GM23338 (cell line): ENCODE measurements at regions not wholly inside any gene's neighbourhood (a gene's known extent, or its start where the extent isn't known, plus 50 kb on each side); places are given as distances from the start of the nearest gene placed in this dataset.

ENCODE experiments used
- ATAC-seq: fragments of 200-7000 bp; cut with Tn5 transposase; 3 replicates; pipeline ENCODE4 v1.9.1; 2020
- DNase-seq: peaks from one replicate; pipeline ENCODE4 v3.0.0-alpha.2; 2015; ENCODE audit warnings: low spot score
- H2AFZ ChIP-seq: fragments of 200-600 bp; sonication (generic); 2 replicates; pipeline ENCODE4 v1.8.0; 2016; ENCODE audit warnings: antibody characterized with exemption, mild to moderate bottlenecking, moderate library complexity
- H3F3A ChIP-seq: fragments of 200-600 bp; sonication (generic); replicated peaks from 2 replicates; pipeline ENCODE4 v1.8.0; 2017; ENCODE audit warnings: antibody characterized with exemption, mixed run types, low read depth
- H3K27ac ChIP-seq: fragments of 200-600 bp; sonication (generic); 2 replicates; pipeline ENCODE4 v1.6.1; 2016; ENCODE audit warnings: low read depth
- H3K27me3 ChIP-seq: fragments of 200-600 bp; sonication (generic); 2 replicates; pipeline ENCODE4 v1.8.0; 2016; ENCODE audit warnings: mild to moderate bottlenecking, mixed run types, moderate library complexity; ENCODE audit not compliant: insufficient read depth
- H3K36me3 ChIP-seq: fragments of 200-600 bp; sonication (generic); 2 replicates; pipeline ENCODE4 v1.8.0; 2016; ENCODE audit warnings: mild to moderate bottlenecking; ENCODE audit not compliant: insufficient read depth
- H3K4me1 ChIP-seq: fragments of 200-600 bp; sonication (generic); 2 replicates; pipeline ENCODE4 v1.8.0; 2016; ENCODE audit warnings: mild to moderate bottlenecking, moderate library complexity; ENCODE audit not compliant: insufficient read depth
- H3K4me2 ChIP-seq: fragments of 200-600 bp; sonication (generic); 2 replicates; pipeline ENCODE4 v1.7.1; 2017; ENCODE audit warnings: mixed run types
- H3K4me3 ChIP-seq: fragments of 200-600 bp; sonication (generic); 2 replicates; pipeline ENCODE4 v1.6.1; 2016; ENCODE audit warnings: mixed run types
- H3K79me2 ChIP-seq: fragments of 200-600 bp; sonication (generic); replicated peaks from 2 replicates; pipeline ENCODE4 v1.8.0; 2017; ENCODE audit warnings: mild to moderate bottlenecking; ENCODE audit not compliant: insufficient read depth
- H3K9me2 ChIP-seq: fragments of 200-600 bp; sonication (generic); 2 replicates; pipeline ENCODE4 v1.8.0; 2017; ENCODE audit not compliant: insufficient read depth
- H4K20me1 ChIP-seq: fragments of 200-600 bp; sonication (generic); replicated peaks from 2 replicates; pipeline ENCODE4 v1.8.0; 2017; ENCODE audit warnings: mild to moderate bottlenecking; ENCODE audit not compliant: insufficient read depth
- H3K27ac Mint-ChIP-seq: 2 replicates; pipeline ENCODE4 v1.8.0; 2020; ENCODE audit warnings: inconsistent platforms, mild to moderate bottlenecking, moderate library complexity, mixed read lengths
- H3K27me3 Mint-ChIP-seq: 3 replicates; pipeline ENCODE4 v1.8.0; 2022; ENCODE audit warnings: low read depth, mild to moderate bottlenecking, moderate library complexity, mixed read lengths, inconsistent platforms; ENCODE audit not compliant: insufficient read depth, poor library complexity
- H3K36me3 Mint-ChIP-seq: 3 replicates; pipeline ENCODE4 v1.8.0; 2021; ENCODE audit warnings: low read depth, mild to moderate bottlenecking, inconsistent platforms, moderate library complexity, mixed read lengths
- H3K4me1 Mint-ChIP-seq: 3 replicates; pipeline ENCODE4 v1.8.0; 2020; ENCODE audit warnings: mild to moderate bottlenecking, inconsistent platforms, mixed read lengths
- H3K4me3 Mint-ChIP-seq: 3 replicates; pipeline ENCODE4 v1.8.0; 2021; ENCODE audit warnings: moderate library complexity, mild to moderate bottlenecking, inconsistent platforms, mixed read lengths
- H3K9me3 Mint-ChIP-seq: 3 replicates; pipeline ENCODE4 v1.8.0; 2020; ENCODE audit warnings: moderate library complexity, mild to moderate bottlenecking, inconsistent platforms, mixed read lengths
- CREB1 ChIP-seq: fragments of 250-450 bp; sonication (Bioruptor Pico); IDR thresholded peaks from 2 replicates; pipeline ENCODE4 v1.5.0; 2020; ENCODE audit warnings: low read depth, mild to moderate bottlenecking, moderate library complexity
- ETS1 ChIP-seq: IDR thresholded peaks from 2 replicates; pipeline ENCODE4 v1.6.1; 2016; ENCODE audit warnings: antibody characterized with exemption
- EZH2 ChIP-seq: fragments of 200-600 bp; sonication (generic); IDR thresholded peaks from one replicate; pipeline ENCODE4 v1.8.0; 2017; ENCODE audit warnings: antibody characterized with exemption, mild to moderate bottlenecking, low read depth; ENCODE audit not compliant: unreplicated experiment
- JUNB ChIP-seq: IDR thresholded peaks from one replicate; pipeline ENCODE4 v1.6.1; 2016; ENCODE audit warnings: antibody characterized with exemption; ENCODE audit not compliant: unreplicated experiment
- POLR2AphosphoS5 ChIP-seq: IDR thresholded peaks from 2 replicates; pipeline ENCODE4 v1.6.1; 2016; ENCODE audit warnings: antibody characterized with exemption, low read depth
- STAT1 ChIP-seq: IDR thresholded peaks from one replicate; pipeline ENCODE4 v1.6.1; 2016; ENCODE audit warnings: antibody characterized with exemption; ENCODE audit not compliant: unreplicated experiment
- ZNF114 ChIP-seq: fragments of 250-450 bp; sonication (Bioruptor Pico); IDR thresholded peaks from 2 replicates; pipeline ENCODE4 v1.5.0; 2020; ENCODE audit warnings: mild to moderate bottlenecking, moderate library complexity
- ZNF331 ChIP-seq: fragments of 250-450 bp; sonication (Bioruptor Pico); IDR thresholded peaks from 2 replicates; pipeline ENCODE4 v1.5.0; 2020; ENCODE audit warnings: low read depth, mild to moderate bottlenecking, moderate library complexity
- ZNF462 ChIP-seq: fragments of 250-450 bp; sonication (Bioruptor Pico); IDR thresholded peaks from 2 replicates; pipeline ENCODE4 v1.5.0; 2020; ENCODE audit warnings: mild to moderate bottlenecking, moderate library complexity

GRCh38 chr1:222346955-222347354 lies 200.9 kb downstream of the HHIPL2 start:
- Histone ChIP-seq H3K4me3 (no peak overlapping the region), H2AFZ (no peak overlapping the region), H4K20me1 (no peaks in the 10 kb centered on the region), H3K27ac (no peak overlapping the region), H3K4me2 (no peak overlapping the region), H3K27me3 (no peaks in the 10 kb centered on the region), H3F3A (no peaks in the 10 kb centered on the region), H3K9me2 (peaks cover 11% of the 10 kb centered on the region; the same call in 1 of the 2 replicates), H3K4me1 (no peaks in the 10 kb centered on the region), H3K36me3 (no peaks in the 10 kb centered on the region), H3K79me2 (no peaks in the 10 kb centered on the region)
- no peaks in the 10 kb centered on the region for H3K27me3 Mint-ChIP-seq
- TF ChIP-seq CREB1 (CRISPR knock-in tag) (no peak), EZH2 (no peak), POLR2AphosphoS5 (no peak), ZNF331 (CRISPR knock-in tag) (no peak), ZNF114 (no peak), ETS1 (no peak), STAT1 (no peak), JUNB (no peak), ZNF462 (CRISPR knock-in tag) (no peak)
- H3K27ac Mint-ChIP-seq: no peak overlapping the region
- H3K4me3 Mint-ChIP-seq: no peak overlapping the region
- no peaks in the 10 kb centered on the region for H3K4me1 Mint-ChIP-seq
- no peaks in the 10 kb centered on the region for H3K36me3 Mint-ChIP-seq
- no peak for DNase-seq
- ATAC-seq: no peak
- H3K9me3 Mint-ChIP-seq: no peaks in the 10 kb centered on the region; the same call in 2 of the 3 replicates
